Motor neuron (in vitro differentiated cells): ENCODE measurements at regions not wholly inside any gene's neighbourhood (a gene's known extent, or its start where the extent isn't known, plus 50 kb on each side); places are given as distances from the start of the nearest gene placed in this dataset.
A peak's percentile ranks its signal among the peaks of the same experiment; 100 is the strongest.
"Not testable (repeated sequence)": the region's sequence is repeated elsewhere in the genome, so short reads cannot be mapped to it uniquely, and the experiment has no call there.

Experiments
- ATAC-seq, 8 experiments: fragments of 200-7000 bp; cut with Tn5 transposase; replicated peaks in 6 of 8; 2 replicates each; pipeline ENCODE4 v1.8.0; 2021; ENCODE audit warnings: mild to moderate bottlenecking in 8 of 8, moderate library complexity in 8 of 8
- H3K27ac ChIP-seq, 2 donors: fragments of 250-450 bp; sonication (Bioruptor Pico); 2 replicates each; pipeline ENCODE4 v1.9.0; 2021; ENCODE audit warnings: antibody characterized with exemption in 2 of 2, mild to moderate bottlenecking in 2 of 2, moderate library complexity in 1 of 2
- H3K4me1 ChIP-seq, 2 donors: fragments of 250-450 bp; sonication (Bioruptor Pico); replicated peaks in 1 of 2; 2 replicates each; pipeline ENCODE4 v1.6.1; 2021; ENCODE audit warnings: antibody characterized with exemption in 2 of 2, mild to moderate bottlenecking in 2 of 2, moderate library complexity in 1 of 2
- H3K4me3 ChIP-seq, 5 donors: fragments of 250-450 bp; sonication (Bioruptor Pico); 2 replicates each; pipeline ENCODE4 v1.9.0; 2021; ENCODE audit warnings: antibody characterized with exemption in 5 of 5, mild to moderate bottlenecking in 5 of 5, moderate library complexity in 4 of 5
- WGBS, 10 experiments: fragments of 450-650 bp; shearing (Covaris generic); methylation state at CpG; one replicate each; pipeline ENCODE4 v1.0.0; 2022; 5-methylcytosine and 5-hydroxymethylcytosine counted together
- in situ Hi-C, 9 experiments: fragments of 400-800 bp; cut with MboI; loops; one replicate each; pipeline ENCODE4 v1.15.0; 2021; ENCODE audit warnings: low sequenced_read_pairs in 9 of 9, low pct_unique_long_range_greater_than_20kb in 2 of 9; ENCODE audit not compliant: unreplicated experiment in 9 of 9

GRCh38 chrX:77014377-77015372 lies 432.5 kb upstream of the FGF16 start:
- Histone ChIP-seq H3K4me3 (peak overlapping the region; percentile 27 to 41 (median 32)), H3K4me1 (peaks cover 5 to 6% of the 10 kb centered on the region in 2 donors), H3K27ac (peak overlapping the region; percentile 95 to 97)
- ATAC-seq, result peak in 5 of 8 experiments; percentile 87 to 95 (median 92)
- WGBS, 10 experiments, result 0 to 78% (median 5%) methylated on average over 1 to 8 of the region's 9 CpGs; no CpG with 5 or more reads in 4 of the 10 experiments
- in situ Hi-C loops, result no loop called here

GRCh38 chrX:77017093-77017492 lies 430.1 kb upstream of the FGF16 start:
- Histone ChIP-seq H3K4me1 (peaks cover 5 to 6% of the 10 kb centered on the region in 2 donors), H3K27ac (no peak overlapping the region), H3K4me3 (no peak overlapping the region)
- in situ Hi-C loops, result no loop called here
- no peak for ATAC-seq
- 40 to 100% methylated on average over 1 to 2 of the region's 3 CpGs; no CpG with 5 or more reads in 8 of the 10 experiments for WGBS, 10 experiments

GRCh38 chrX:77046180-77046810 lies 400.9 kb upstream of the FGF16 start:
- peak overlapping the region; percentile 35 to 45 (median 39) for H3K4me3 ChIP-seq
- H3K4me1 ChIP-seq, in situ Hi-C loops: not testable (repeated sequence)
- peak overlapping the region; percentile 40 to 73 for H3K27ac ChIP-seq
- WGBS, 10 experiments, result 0 to 60% (median 23%) methylated on average over 1 to 10 of the region's 29 CpGs; no CpG with 5 or more reads in 7 of the 10 experiments
- ATAC-seq, result peak in 1 of 8 experiments; percentile 24

- in situ Hi-C loops, result no loop called here
- no peaks in the 10 kb centered on the region for H3K4me1 ChIP-seq
- H3K27ac ChIP-seq, result no peak overlapping the region
- 30 to 100% (median 83%) methylated on average over 1 to 2 of the region's 2 CpGs; no CpG with 5 or more reads in 7 of the 10 experiments for WGBS, 10 experiments
- H3K4me3 ChIP-seq, result no peak overlapping the region
- no peak for ATAC-seq
Observed at GRCh38 chrX:77060572-77060971, 386.6 kb upstream of the FGF16 start.

- H3K4me1 ChIP-seq, result no peaks in the 10 kb centered on the region
- H3K4me3 ChIP-seq, result no peak overlapping the region
- in situ Hi-C loops, result no loop called here
- no peak for ATAC-seq
- no peak overlapping the region for H3K27ac ChIP-seq
Observed at GRCh38 chrX:77061022-77061421, 386.2 kb upstream of the FGF16 start.

GRCh38 chrX:77061545-77061944 lies 385.6 kb upstream of the FGF16 start:
- Histone ChIP-seq H3K27ac (no peak overlapping the region), H3K4me1 (no peaks in the 10 kb centered on the region), H3K4me3 (no peak overlapping the region)
- in situ Hi-C loops, result no loop called here
- WGBS, 10 experiments, result 0 to 100% (median 71%) methylated on average over 1 of the region's 3 CpGs; no CpG with 5 or more reads in 7 of the 10 experiments
- no peak for ATAC-seq

GRCh38 chrX:77065896-77066295 lies 381.3 kb upstream of the FGF16 start:
- in situ Hi-C loops, result no loop called here
- Histone ChIP-seq H3K27ac (no peak overlapping the region), H3K4me3 (no peak overlapping the region), H3K4me1 (no peaks in the 10 kb centered on the region)
- WGBS, 10 experiments, result 0 to 33% methylated on average over 1 to 3 of the region's 11 CpGs; no CpG with 5 or more reads in 8 of the 10 experiments
- ATAC-seq, result no peak

GRCh38 chrX:77070202-77070918 lies 376.8 kb upstream of the FGF16 start:
- 0 to 17% (median 3%) methylated on average over 1 to 3 of the region's 3 CpGs; no CpG with 5 or more reads in 3 of the 10 experiments for WGBS, 10 experiments
- no peaks in the 10 kb centered on the region for H3K4me1 ChIP-seq
- no peak overlapping the region for H3K27ac ChIP-seq
- no peak overlapping the region for H3K4me3 ChIP-seq
- in situ Hi-C loops, result no loop called here
- peak in 5 of 8 experiments; percentile 43 to 74 (median 62) for ATAC-seq

GRCh38 chrX:77076896-77077295 lies 370.3 kb upstream of the FGF16 start:
- no CpG with 5 or more reads among the region's 2 CpGs for WGBS, 10 experiments
- in situ Hi-C loops, result no loop called here
- no peak for ATAC-seq
- no peak overlapping the region for H3K4me3 ChIP-seq
- no peaks in the 10 kb centered on the region for H3K4me1 ChIP-seq
- no peak overlapping the region for H3K27ac ChIP-seq

- in situ Hi-C loops, H3K4me1 ChIP-seq, H3K4me3 ChIP-seq, H3K27ac ChIP-seq, ATAC-seq: not testable (repeated sequence)
- 10 to 44% methylated on average over 2 to 3 of the region's 3 CpGs; no CpG with 5 or more reads in 8 of the 10 experiments for WGBS, 10 experiments
Observed at GRCh38 chrX:77081237-77081636, 366.0 kb upstream of the FGF16 start.

GRCh38 chrX:77085372-77085771 lies 361.8 kb upstream of the FGF16 start:
- Histone ChIP-seq H3K4me1 (peaks cover 13 to 16% of the 10 kb centered on the region in 2 donors), H3K27ac (no peak overlapping the region), H3K4me3 (no peak overlapping the region)
- WGBS, 10 experiments, result 40 to 80% (median 48%) methylated on average over 2 to 3 of the region's 4 CpGs; no CpG with 5 or more reads in 7 of the 10 experiments
- in situ Hi-C loops, result no loop called here
- ATAC-seq, result no peak

GRCh38 chrX:77087529-77088169 lies 359.5 kb upstream of the FGF16 start:
- 0 to 100% (median 46%) methylated on average over 1 to 4 of the region's 7 CpGs; no CpG with 5 or more reads in 5 of the 10 experiments for WGBS, 10 experiments
- H3K27ac ChIP-seq, result peak overlapping the region in 1 of 2 donors; percentile 66
- peak in 4 of 8 experiments; percentile 17 to 81 (median 42) for ATAC-seq
- in situ Hi-C loops, result no loop called here
- H3K4me3 ChIP-seq, result no peak overlapping the region
- H3K4me1 ChIP-seq, result peaks cover 13 to 16% of the 10 kb centered on the region in 2 donors
